HEK293T (cell line): ENCODE measurements at regions not wholly inside any gene's neighbourhood (a gene's known extent, or its start where the extent isn't known, plus 50 kb on each side); places are given as distances from the start of the nearest gene placed in this dataset.
A peak's percentile ranks its signal among the peaks of the same experiment; 100 is the strongest.

Source experiments
- CTCF ChIA-PET: fragments of 350-600 bp; formaldehyde crosslinking; extraction: SDS; loops from one replicate; lab custom pipeline; 2021; ENCODE audit warnings: antibody characterized with exemption, inconsistent platforms; lab: Yijun Ruan, JAX
- POLR2A ChIA-PET: fragments of 350-600 bp; formaldehyde crosslinking; extraction: SDS; loops from one replicate; lab custom pipeline; 2020; ENCODE audit warnings: antibody characterized with exemption, inconsistent platforms; lab: Yijun Ruan, JAX
- DNase-seq: peaks from one replicate; pipeline ENCODE4 v3.0.0; 2012; ENCODE audit warnings: mixed read lengths; ENCODE audit errors: extremely low spot score
- ARNT ChIP-seq: fragments of 450-650 bp; IDR thresholded peaks from 2 replicates; pipeline ENCODE4 v1.6.1; 2017; ENCODE audit warnings: mild to moderate bottlenecking
- BHLHE40 ChIP-seq: fragments of 450-650 bp; IDR thresholded peaks from 2 replicates; pipeline ENCODE4 v1.6.1; 2016; ENCODE audit warnings: mild to moderate bottlenecking, moderate library complexity, borderline replicate concordance
- CTBP1 ChIP-seq: fragments of 450-650 bp; IDR thresholded peaks from 2 replicates; pipeline ENCODE4 v1.6.1; 2016; ENCODE audit warnings: borderline replicate concordance
- ELF4 ChIP-seq: fragments of 450-650 bp; IDR thresholded peaks from 2 replicates; pipeline ENCODE4 v1.6.1; 2017; ENCODE audit warnings: antibody characterized with exemption
- FOXA1 ChIP-seq: fragments of 450-650 bp; IDR thresholded peaks from 2 replicates; pipeline ENCODE4 v1.6.1; 2016; ENCODE audit warnings: mild to moderate bottlenecking
- FOXK2 ChIP-seq: fragments of 450-650 bp; IDR thresholded peaks from 2 replicates; pipeline ENCODE4 v1.6.1; 2016; ENCODE audit warnings: mild to moderate bottlenecking
- FOXM1 ChIP-seq: fragments of 450-650 bp; IDR thresholded peaks from 2 replicates; pipeline ENCODE4 v1.6.1; 2017; ENCODE audit warnings: mild to moderate bottlenecking, borderline replicate concordance
- HDGF ChIP-seq: fragments of 450-650 bp; IDR thresholded peaks from 2 replicates; pipeline ENCODE4 v1.6.1; 2017; ENCODE audit warnings: antibody characterized with exemption, borderline replicate concordance
- L3MBTL2 ChIP-seq: fragments of 450-650 bp; conservative IDR thresholded peaks from 2 replicates; pipeline ENCODE4 v1.6.1; 2016; ENCODE audit warnings: mild to moderate bottlenecking
- LEF1 ChIP-seq: fragments of 450-650 bp; IDR thresholded peaks from 2 replicates; pipeline ENCODE4 v1.6.1; 2017; ENCODE audit warnings: mild to moderate bottlenecking, borderline replicate concordance
- NFRKB ChIP-seq: fragments of 450-650 bp; IDR thresholded peaks from 2 replicates; pipeline ENCODE4 v1.6.1; 2016; ENCODE audit warnings: mild to moderate bottlenecking, moderate library complexity
- SP1 ChIP-seq: fragments of 450-650 bp; IDR thresholded peaks from 2 replicates; pipeline ENCODE4 v1.6.1; 2017
- SUZ12 ChIP-seq: fragments of 450-650 bp; IDR thresholded peaks from 2 replicates; pipeline ENCODE4 v1.6.1; 2016; ENCODE audit warnings: mild to moderate bottlenecking
- TARDBP ChIP-seq: fragments of 450-650 bp; IDR thresholded peaks from 2 replicates; pipeline ENCODE4 v1.6.1; 2016
- ZNF384 ChIP-seq: fragments of 450-650 bp; IDR thresholded peaks from 2 replicates; pipeline ENCODE4 v1.6.1; 2016
- TF ChIP-seq, protein P1 (sequence below): fragments of 450-650 bp; IDR thresholded peaks from 2 replicates; pipeline ENCODE4 v1.6.1; 2016

DNA sequence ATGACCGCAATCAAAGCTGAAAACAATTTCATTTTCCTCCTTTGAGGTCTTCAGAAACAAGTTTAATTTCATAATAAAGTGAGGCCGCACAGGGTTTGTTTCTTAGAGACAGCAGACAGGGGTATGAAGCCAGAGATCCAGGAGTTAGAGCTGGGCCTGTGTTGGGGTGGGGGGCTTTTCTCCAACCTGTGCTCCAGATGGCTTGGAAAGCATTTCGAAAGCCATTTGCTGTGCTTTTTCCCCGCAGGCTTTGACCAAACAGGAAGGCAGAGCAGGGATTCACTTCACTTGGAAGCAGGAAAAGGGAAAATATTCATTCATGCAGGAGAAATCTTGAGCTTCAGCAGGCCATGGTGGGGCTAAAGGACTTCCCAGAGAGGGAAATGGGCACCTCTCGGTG lies 617.4 kb downstream of the SOX6 start:
- CTCF ChIA-PET: no interaction called here
- POLR2A ChIA-PET: no interaction called here
- no peak for DNase-seq
- TF ChIP-seq, protein P1, sequence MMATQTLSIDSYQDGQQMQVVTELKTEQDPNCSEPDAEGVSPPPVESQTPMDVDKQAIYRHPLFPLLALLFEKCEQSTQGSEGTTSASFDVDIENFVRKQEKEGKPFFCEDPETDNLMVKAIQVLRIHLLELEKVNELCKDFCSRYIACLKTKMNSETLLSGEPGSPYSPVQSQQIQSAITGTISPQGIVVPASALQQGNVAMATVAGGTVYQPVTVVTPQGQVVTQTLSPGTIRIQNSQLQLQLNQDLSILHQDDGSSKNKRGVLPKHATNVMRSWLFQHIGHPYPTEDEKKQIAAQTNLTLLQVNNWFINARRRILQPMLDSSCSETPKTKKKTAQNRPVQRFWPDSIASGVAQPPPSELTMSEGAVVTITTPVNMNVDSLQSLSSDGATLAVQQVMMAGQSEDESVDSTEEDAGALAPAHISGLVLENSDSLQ: no peak
- TF ChIP-seq ELF4: no peak
- TF ChIP-seq FOXK2: no peak

DNA sequence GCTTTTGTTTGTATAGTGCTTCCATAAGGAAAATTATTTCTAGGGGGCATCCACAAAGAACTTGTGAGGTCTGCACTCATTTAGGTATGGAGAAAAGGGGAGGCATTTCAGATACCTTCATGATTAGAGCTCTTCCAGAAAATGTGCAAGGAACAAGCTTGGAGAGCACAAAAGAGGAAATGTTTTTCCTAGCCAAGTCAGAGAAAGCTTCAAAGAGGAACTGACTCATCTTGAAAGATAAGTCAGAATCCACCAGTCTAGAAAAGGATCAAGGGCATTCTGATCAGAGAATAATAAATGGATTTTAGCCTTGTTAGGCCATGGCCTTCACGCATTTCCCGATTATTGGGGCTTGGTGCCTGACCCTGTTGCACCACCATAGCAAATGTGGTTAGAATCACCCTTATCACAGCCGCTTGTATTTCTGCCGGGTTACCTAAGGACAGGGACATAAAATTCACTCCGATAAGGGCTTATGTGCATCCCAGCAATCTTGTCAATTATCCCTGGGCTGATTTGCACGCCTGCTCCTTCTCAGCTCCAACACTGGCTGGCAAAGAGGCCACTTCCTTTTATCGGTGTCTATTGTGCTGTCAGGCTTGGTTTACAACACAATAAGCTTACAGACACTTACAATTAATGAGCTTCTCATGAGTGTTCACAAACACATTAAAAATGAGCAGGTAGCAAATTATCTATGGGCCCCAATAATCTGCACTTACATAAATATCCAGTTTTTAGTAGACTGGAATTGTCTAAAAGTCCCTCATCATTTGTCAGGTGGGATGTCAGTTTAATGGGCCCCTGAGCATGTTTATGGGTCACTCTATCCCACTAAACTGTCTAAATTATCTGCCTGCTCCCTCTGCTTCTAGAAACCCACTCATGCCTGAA lies 613.5 kb downstream of the SOX6 start:
- DNase-seq: no peak
- ChIA-PET CTCF (no interaction called here), POLR2A (no interaction called here)
- TF ChIP-seq, protein P1: peak; percentile 73
- no peak for TF ChIP-seq L3MBTL2
- TF ChIP-seq FOXA1: no peak

DNA sequence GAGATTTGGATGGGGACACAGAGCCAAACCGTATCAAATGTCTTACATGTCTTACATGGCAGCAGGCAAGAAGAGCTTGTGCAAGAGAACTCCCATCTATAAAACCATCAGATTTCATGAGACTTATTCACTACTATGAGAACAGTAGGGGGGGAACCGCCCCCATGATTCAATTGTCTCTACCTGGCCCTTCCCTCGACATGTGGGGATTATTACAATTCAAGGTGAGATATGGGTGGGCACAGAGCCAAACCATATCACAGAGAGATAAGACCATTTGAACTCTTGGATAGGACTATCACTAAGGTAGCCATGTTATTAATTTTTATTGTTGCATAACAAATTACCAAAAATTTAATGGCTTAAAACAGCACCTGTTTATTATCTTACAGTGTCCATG lies 611.7 kb downstream of the SOX6 start:
- no peak for DNase-seq
- CTCF ChIA-PET: no interaction called here
- TF ChIP-seq L3MBTL2 (no peak), BHLHE40 (no peak), FOXK2 (no peak), FOXM1 (no peak), SUZ12 (no peak), NFRKB (no peak), HDGF (no peak), LEF1 (no peak), ELF4 (no peak), ZNF384 (no peak), TARDBP (no peak)
- POLR2A ChIA-PET: no interaction called here

DNA sequence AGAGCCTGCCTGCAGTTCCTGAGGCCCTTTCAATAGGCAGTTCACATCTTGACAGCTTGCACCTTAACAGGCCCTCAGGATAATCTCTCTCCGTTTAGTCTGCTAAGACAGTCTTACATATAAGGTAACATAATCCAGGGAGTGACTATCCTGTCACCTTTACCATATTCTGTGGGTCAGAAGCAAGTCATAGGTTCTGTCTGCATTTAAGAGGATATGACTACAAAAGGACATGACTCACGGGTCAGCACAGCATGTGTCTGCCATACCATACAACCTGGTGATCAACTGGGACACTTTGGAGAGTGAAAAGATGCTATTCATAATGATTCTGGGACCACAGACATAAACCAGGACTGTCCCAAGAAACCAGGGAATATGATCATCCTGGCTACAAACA lies 611.1 kb downstream of the SOX6 start:
- CTCF ChIA-PET: no interaction called here

DNA sequence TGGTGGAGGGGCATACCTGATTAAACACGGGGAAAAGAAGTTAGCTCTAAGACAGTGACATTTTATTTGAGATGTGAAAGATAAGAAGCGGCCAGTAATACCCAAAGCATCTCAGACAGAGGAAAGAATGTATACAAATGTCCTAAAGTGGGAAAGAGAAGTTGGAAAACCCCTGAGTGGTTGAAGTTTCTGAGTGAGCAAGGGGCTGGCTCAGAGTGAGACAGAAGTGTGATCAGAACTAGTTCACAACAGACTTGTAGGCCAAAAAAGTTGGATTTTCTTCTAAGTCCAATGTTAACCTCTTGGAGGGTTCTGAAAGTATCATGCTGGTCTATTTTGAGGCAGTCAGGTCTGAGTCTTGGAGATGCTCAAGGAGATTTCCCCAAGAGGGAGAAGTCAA lies 608.7 kb downstream of the SOX6 start:
- DNase-seq: no peak
- no peak for TF ChIP-seq FOXK2
- TF ChIP-seq FOXM1: no peak
- no peak for TF ChIP-seq ARNT
- TF ChIP-seq L3MBTL2: no peak
- TF ChIP-seq, protein P1: no peak
- ChIA-PET CTCF (interaction anchor here (1.4 kb wide), 1 partner anchor 25 kb away, joined by 4 read pairs; no protein-coding TSS in a partner anchor), POLR2A (no interaction called here)

More for the DNA sequence above, 611.1 kb downstream of the SOX6 start:
- TF ChIP-seq CTBP1: no peak
- no peak for TF ChIP-seq BHLHE40
- TF ChIP-seq ARNT: no peak
- no peak for TF ChIP-seq FOXM1
- no peak for TF ChIP-seq HDGF
- no peak for TF ChIP-seq ELF4
- no peak for TF ChIP-seq TARDBP
- no peak for TF ChIP-seq FOXA1
- TF ChIP-seq SUZ12: no peak
- no peak for TF ChIP-seq LEF1
- no peak for TF ChIP-seq SP1
- no peak for TF ChIP-seq NFRKB
- TF ChIP-seq, protein P1: no peak
- TF ChIP-seq ZNF384: no peak
- no peak for DNase-seq
- POLR2A ChIA-PET: no interaction called here

DNA sequence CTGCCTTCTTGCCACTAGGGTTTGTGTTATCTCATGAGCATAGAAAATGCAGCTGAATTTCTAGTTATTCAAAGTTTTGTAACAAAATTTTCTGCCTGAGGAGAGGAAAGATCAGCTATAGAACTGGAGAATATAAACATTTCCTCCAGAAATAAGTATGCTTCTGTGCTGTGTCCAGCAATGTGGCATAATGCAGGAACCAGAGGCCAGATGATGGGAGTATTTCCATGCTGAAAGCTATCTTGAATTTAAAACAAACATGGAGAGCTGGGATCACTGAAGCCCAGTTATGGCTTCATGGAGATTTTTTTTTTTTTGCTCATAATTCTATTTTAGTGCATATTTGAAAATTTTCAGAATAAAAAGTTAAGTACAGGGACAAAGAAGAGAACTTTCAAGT lies 608.2 kb downstream of the SOX6 start:
- TF ChIP-seq ZNF384 (no peak), FOXK2 (no peak), ELF4 (no peak), SUZ12 (no peak), SP1 (no peak), LEF1 (no peak), FOXM1 (no peak), CTBP1 (no peak), FOXA1 (no peak), NFRKB (no peak), L3MBTL2 (no peak), HDGF (no peak), TARDBP (no peak), BHLHE40 (no peak), ARNT (no peak)
- TF ChIP-seq, protein P1: no peak
- POLR2A ChIA-PET: no interaction called here
- CTCF ChIA-PET: no interaction called here
- DNase-seq: no peak
